Myocyte (in vitro differentiated cells): ENCODE measurements at regions not wholly inside any gene's neighbourhood (a gene's known extent, or its start where the extent isn't known, plus 50 kb on each side); places are given as distances from the start of the nearest gene placed in this dataset.
A peak's percentile ranks its signal among the peaks of the same experiment; 100 is the strongest.
"Not testable (repeated sequence)": the region's sequence is repeated elsewhere in the genome, so short reads cannot be mapped to it uniquely, and the experiment has no call there.

ENCODE experiments used
- DNase-seq: peaks from one replicate; pipeline ENCODE4 v3.0.0-alpha.2; 2012; ENCODE audit warnings: low read depth

DNA sequence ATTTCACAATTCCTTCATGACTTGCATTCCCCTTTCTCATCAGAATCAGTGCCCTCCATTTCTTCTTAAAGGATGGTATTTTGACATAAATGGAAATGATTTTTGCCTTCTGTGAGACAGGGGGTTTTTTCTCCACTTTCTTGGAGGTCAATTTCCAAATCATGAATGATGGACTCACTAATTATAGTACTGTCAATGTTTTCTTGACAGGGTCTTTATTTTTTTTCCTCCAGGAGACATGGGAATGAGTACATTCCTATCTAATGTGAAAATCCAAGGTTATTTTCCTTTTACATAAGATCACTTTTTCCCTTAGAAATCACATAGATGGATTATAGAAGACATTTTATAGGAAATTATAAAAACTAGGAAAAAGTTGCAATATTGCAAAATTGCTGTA, 141.7 kb downstream of the SPATA31A6 start:
- DNase-seq, result not testable (repeated sequence)

DNA sequence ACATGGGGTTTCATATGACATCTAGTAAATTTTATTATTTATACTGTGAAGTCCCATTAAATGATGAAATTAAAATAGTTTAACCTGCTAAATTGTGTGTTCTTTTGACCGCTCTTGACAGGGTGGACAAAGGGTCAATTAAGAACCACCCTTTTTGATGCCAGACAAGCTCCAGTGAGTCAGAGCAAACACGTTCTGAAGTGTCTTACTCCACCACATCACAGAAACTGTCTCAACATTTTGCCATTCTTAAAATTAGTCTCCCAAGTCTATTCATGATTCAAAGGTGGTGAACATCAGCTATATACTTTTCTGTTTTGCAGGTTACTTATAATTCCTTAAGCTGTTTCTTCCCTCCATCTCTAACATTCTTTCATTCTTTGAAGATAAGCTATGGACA, 142.1 kb downstream of the SPATA31A6 start:
- not testable (repeated sequence) for DNase-seq

DNA sequence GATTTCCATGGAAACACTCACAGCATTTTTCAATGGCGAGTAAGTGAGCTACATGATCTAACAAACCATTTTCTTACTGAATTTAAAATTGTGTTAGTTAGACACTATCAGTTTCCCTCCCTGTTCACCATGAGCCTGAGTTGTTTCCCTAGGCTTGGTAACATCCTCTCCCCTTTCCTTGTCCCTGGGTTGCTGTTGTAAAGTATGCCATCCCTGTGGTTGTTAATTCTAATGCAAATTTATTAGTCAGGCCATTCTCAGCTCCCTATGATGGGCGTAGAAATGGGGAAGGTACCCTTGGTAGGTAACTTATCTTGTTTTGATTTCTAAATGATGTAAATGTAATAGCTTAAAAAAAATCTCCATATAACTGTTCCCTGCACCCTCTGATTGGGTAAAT, 143.0 kb downstream of the SPATA31A6 start:
- DNase-seq, result not testable (repeated sequence)

DNA sequence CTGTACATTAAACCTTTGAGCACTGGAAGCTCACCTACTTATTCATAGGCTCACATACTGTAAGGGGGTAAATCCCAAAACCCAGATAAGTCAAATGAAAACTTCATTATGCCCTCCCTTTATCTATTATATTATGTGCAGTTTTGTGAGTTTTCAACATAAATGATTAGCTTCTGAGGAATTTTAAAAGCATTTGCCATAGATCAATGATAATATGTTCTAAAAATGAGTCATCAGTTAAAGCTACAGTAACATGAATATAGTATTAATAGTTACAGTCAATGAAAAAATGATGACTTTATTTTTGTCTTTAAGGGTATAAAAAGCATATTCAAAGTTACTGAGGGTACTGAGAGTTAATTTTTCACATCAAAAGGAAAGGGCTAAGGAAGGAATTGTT, 151.9 kb downstream of the SPATA31A6 start:
- DNase-seq, result not testable (repeated sequence)

DNA sequence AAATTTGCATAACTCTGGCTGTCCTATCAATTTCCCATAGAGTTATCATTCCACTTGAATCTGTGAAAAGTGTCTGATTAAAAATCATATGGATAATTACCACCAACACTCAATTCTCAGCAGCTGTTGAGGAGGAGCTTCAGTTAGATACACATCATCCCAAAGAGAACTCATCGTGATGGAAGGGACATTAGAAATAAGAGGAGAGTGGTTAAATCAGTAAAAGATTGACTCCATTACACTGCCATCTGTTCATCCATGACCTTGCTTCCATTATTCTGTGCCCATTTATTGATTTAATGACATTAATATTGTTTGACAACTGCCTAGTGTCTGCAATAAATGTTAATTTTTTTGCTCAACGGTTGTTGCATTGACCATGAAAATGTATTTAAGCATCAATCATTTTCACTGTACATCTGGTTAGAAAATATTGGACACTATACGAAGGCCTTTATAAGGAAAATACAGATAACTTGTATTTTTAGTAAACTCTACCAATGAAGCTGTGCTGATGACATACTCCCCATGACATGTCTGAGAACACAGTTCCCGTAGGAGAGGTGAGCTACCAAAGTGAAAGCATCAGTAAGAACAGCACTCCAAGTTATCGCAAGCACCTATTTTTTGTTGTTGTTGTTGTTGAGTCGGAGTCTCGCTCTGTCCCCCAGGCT, 152.7 kb downstream of the SPATA31A6 start:
- not testable (repeated sequence) for DNase-seq

DNA sequence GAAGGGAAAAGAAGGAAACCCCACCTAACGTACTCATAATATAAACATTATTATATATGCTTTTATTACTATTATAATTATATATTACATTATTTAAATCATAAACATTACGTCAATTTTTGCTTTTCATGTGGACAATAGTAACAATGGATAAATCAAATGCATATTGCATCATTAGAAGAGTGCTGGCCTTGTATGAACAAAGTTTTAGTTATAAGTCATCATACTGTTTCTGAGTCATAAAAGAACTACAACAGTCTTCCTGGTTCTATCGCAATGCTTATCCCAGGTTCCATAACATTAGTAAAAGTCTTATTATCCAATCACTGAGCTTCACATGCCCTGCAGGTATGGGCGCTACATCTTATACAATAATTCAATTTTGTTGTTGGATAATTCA, 154.8 kb downstream of the SPATA31A6 start:
- DNase-seq, result not testable (repeated sequence)

DNA sequence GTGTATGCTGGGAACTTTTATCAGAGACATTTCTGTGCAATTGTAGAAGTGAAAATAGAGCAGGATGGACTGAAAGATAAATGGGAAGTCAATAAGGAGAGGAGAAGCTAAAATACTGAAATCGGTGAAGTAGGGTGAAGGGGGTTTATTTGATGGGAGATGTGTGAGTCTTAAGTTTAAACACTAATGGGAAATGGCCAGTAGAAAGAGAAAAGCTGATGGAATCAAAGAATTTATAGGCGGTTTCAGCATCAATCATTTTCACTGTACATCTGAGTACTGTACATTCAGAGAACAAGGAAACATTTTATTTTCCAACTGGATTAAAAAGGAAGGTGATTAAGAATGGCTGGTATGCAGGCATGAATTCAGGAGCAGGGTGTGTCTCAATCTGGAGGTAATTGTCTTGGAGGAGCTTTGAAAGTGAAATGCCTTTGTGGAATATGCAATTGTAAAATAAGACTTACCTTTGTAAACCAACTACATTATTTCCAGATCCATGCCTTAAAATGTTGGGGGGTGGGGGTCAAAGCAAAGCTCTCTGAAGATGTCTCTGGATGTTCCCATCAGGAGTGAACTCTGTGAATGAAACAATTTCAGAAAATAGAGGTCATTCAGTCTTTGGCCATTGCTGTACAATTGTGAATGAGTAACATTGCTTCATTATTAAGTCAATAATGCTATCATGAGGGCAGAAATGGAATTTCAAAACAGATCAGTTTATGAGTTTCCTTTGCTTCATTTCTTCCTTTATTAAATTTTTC, 156.4 kb downstream of the SPATA31A6 start:
- not testable (repeated sequence) for DNase-seq

DNA sequence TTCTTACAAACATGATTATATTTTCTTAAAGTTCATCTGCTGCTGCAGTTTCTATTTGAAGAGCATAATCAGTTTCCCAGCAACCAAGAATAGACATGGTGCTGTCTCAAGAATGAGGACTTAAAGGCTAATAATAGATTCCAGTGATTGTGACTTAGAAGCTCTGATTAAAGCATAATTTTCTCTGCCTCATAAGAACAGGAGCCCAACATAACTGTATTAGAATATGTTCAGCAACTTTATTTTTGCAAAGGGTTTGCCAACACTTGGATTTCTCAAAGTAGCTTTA, 156.9 kb downstream of the SPATA31A6 start:
- peak; percentile 2 for DNase-seq

DNA sequence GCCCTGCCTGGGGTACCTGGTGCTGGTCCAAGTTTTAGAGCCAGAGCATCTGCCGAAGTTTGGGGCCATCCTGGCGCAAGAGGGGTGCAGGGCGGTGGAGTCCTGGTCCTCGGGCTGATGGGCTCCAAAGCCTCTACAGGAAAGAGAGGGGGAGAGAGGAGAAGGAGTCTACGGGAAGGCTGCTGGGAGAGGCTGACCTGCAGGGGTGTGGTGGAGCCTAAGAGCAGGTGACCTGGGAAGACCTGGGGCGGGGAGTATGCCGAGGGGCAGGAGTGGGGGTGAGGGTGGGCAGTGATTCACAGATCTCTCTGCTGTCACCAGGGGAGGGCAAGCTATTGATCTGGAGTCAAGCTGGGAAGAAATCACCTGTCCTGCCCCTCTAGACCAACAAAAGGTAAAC, 158.4 kb downstream of the SPATA31A6 start:
- DNase-seq, result not testable (repeated sequence)

DNA sequence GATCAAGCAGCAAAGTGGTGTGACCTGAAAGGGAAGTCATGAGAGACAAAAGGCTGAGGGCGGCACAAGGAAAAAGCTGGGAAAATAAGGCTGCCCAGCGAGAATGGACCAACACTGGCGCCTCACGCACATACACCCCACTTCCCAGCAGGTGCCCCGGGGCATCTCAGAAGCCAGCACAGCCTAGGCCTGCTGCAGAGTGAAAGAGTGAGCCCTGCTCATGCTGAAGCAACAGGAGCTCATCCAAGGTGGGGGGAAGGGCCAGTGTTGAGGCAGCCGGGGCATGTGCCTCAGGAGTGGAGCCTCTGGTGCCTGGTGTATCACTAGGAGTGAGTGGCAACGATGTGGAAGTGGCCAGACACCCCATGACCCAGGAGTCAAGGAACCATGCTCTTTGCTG, 158.8 kb downstream of the SPATA31A6 start:
- DNase-seq, result not testable (repeated sequence)

DNA sequence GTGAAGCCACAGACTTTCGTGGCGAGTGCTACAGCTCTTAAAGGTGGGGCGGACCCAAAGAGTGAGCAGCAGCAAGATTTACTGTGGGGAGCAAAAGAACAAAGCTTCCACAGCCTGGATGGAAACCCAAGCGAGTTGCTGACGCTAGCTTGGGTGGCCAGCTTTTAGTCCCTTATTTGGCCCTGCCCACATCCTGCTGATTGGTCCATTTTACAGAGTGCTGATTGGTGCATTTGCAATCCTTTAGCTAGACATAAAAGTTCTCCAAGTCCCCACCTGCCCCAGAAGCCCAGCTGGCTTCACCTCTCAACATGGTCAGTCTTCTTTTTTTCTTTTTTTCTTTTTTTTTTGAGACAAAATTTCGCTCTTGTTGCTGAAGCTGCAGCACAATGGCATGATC, 161.0 kb downstream of the SPATA31A6 start:
- not testable (repeated sequence) for DNase-seq

DNA sequence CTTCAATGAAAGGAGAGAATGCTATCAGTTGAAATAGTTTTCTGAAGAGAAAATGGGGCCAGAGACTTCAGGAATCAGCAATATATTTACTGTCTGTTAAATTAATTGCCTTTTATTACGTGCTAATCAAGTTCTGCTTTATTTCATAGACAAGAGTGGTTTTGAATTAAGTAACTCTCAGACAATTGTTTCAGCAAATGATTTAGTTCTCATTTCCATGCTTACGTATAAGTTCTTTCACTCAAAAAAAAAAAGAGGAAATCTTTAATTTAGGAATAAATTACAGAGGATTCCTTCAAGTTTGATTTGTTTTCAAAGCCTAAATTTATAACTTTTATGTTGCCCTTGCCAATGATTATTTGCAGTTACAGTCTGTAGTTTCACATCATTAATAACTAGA, 163.5 kb downstream of the SPATA31A6 start:
- not testable (repeated sequence) for DNase-seq

DNA sequence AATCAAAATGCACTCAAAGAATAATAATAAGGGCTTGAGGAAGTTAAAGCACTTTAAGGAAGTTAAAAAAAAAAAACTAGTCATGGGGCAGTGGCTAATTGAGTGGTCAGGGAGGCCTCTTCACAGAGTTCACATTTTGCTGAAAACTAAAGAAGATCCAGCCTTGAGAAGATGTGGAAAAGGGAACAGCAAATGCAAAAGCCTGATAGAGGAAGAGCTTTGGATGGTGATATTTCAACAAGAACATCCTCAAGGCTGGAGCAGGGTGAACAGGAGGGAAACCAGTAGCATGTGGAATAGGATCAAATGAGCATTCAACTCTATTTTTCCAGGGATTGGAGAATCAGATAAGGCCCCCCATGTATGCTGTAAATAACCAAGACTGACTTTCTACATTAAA, 165.7 kb downstream of the SPATA31A6 start:
- not testable (repeated sequence) for DNase-seq

DNA sequence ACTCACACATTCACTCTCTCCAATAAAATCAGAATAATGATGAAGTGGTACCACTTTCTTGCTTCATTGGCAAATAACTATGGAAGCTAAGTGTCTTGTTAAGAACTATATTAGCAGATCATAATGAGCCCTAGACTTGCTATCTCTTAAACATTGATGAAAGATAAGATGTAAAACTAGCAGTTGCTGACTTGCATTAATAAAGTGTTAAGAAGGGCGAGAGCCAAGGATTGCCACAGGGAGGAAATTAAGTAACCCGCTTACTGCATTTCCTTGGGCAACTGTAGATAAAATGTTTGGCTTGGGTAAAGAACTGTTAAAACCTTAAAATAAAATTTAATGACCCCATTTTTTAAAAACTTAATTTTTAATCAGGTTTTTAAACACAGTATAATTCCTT, 167.0 kb downstream of the SPATA31A6 start:
- DNase-seq, result not testable (repeated sequence)

DNA sequence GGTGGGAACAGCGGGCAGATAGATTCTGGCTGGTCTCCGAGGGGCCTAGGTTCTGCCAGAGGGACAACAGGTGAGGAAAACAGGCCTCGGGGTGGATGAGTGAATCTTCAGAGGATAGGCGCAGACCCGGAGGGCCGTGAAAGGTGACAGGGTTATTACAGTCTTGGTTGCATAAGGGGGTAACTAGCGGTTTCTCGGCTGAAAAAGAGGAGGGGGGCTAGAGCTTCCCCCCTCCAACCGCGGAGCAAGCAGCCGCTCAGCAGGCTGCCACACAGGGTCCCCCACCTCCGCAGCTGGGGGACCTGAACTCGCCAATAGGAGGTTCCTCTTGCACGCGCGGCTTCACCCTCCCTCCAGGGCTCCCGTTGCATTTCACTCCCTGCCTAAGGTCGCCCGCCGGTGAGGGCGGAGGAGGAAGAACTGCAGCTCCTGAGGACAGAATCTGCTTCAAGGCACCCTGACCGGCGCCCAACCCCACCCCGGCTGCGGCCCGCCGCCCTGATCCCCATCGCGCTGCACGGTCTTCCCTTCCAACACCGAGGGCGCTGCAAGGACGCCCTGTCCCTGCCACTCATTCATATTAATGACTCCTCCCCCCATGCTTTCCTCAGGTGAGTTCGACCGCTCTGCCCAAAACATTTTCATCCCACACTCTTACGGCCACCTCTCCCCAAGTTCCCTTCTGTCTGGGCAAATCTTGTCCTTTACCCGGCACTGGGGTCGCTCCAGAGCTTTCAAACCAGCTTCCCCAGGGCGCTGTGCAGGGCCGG, 174.3 kb downstream of the SPATA31A6 start:
- not testable (repeated sequence) for DNase-seq

DNA sequence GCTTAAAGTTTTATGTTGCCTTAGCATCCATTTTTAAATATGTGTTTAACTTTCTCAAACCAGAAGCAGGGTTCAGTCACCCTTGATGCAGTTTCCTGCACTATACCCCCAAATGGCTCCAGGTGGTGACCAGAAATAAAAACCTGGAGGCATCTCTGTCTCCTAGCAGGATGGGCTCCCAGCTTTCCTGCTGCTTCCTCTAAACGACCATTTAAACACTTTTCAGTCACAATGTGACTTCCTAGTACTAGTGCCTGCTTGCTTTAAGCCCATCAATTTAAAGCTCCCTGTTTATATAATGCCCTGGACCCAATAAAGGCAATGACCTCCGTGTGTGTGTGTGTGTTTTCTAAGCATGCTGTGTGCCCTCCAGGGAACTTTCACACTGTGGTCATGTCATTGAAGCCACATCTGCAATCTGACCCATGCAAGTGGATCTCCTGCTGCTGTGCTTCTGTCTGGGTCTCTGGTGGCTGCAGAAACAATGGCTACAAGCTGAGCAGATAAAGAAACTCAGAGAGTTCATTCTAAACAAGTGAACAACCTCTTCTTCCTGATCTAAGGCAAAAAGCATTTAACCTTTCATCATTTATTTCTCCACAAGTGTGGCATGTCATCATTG, 175.3 kb downstream of the SPATA31A6 start:
- DNase-seq, result not testable (repeated sequence)

DNA sequence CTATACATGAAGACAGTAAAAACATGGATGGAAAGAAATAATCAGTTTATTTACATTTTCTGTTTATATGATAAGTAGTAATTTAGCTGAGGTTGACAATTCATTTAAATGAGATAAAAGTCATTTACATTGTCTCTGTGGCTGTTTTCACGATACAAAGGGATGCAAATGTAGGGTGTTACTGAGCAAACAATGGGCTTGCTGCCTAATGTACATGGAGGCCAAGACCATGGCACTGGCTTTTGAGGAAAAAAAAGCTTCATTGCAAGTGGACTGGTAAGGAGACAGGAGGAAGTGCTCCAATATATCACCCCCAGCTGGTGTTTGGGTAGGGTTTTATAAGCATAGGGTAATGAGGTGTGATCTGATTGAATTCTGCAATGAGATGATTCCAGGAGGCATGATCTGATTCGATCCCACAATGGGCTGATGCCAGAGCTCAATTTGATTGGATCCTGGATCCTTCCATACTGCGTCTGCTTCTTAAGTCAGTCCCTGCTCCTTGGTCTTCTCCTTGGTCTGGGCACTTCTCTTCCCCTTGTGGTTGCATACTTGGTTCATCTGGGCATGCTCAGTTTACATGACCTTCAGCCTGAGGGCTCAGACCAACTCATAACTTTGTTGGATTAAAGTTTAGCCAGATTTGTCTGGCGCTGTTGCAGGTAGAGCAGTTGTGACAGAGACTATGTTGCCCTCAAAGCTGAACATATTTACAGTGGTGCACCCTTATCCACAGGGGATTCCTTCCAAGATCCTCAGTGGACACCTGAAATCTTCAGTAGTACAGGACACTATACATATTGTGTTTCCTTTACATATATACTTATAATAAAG, 181.2 kb downstream of the SPATA31A6 start:
- DNase-seq, result not testable (repeated sequence)

DNA sequence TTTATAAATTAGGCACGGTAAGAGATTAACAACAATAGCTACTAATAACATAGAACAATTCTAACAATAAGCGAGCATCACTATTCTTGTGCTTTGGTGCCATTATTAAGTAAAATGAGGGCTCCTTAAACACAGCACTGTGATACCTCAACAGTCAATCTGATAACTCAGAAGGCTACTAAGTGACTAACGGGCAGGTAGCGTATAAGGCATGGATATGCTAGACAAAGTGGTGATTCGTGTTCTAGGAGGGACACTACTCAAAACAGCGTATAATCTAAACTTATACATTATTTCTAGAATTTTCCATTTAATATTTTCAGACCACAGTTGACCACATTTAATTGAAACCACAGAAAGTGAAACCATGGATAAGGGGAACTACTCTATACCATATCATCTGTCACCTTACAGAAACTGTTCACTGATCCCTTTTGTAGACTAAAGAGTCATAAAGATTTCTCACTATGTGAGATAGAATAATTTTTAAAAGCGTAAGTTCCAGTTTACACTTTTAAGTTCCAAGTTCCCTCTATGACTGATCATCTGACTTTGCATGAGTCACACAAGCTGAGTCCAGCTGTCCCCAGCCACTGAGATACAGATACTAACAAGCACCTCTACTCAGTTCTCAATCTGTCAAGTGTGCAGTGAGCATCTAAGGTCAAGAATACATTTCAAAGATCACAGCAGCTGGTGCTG, 181.9 kb downstream of the SPATA31A6 start:
- DNase-seq, result peak; percentile 73

DNA sequence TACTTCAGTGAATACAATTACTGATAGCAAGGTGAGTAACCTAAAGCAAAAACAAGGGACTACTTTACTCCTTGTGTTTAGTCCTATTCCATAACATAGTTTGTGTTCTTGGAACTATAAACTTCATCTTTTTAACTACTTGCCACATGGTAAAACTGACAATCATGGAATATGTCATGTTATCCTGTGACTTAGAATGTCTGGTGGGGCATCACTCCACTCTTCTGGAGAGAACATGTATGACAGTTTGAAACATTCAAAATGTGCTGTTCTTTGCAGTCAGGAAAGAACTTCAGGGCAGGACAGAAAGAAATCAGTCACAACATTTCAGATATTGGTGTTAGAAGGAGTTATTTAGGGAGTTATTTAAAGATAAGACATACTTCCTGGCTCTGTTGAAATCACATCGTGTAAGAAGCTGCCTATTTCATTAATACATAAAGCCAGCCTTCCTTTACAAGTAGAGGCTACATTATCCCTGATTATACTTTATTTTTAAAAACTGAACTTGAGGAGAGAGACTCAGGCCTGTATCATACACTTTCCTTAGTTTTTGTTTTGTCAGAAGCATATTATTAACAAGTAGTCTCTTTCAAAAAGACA, 184.9 kb downstream of the SPATA31A6 start:
- not testable (repeated sequence) for DNase-seq

DNA sequence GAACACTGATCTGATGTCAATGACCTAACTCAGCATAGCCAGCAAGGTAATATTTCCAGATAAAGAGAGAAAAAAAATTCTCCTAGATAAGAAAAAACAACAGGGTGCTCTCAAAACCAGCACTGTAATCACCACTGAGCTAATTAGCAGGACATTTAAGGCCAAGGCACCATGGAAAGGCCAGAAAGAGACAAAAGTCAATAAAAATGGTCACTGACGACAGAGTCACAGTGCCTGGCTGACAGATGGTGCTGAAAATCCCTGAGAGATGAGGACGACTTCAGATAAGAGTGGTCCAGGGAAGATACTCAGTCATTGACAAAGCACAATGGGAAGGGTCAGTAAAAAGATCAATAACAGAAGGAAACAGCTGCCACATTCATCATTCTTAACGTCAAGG, 186.7 kb downstream of the SPATA31A6 start:
- not testable (repeated sequence) for DNase-seq
